ENCODE measurements at regions not wholly inside any gene's neighbourhood (a gene's known extent, or its start where the extent isn't known, plus 50 kb on each side); places are given as distances from the start of the nearest gene placed in this dataset.

DNA sequence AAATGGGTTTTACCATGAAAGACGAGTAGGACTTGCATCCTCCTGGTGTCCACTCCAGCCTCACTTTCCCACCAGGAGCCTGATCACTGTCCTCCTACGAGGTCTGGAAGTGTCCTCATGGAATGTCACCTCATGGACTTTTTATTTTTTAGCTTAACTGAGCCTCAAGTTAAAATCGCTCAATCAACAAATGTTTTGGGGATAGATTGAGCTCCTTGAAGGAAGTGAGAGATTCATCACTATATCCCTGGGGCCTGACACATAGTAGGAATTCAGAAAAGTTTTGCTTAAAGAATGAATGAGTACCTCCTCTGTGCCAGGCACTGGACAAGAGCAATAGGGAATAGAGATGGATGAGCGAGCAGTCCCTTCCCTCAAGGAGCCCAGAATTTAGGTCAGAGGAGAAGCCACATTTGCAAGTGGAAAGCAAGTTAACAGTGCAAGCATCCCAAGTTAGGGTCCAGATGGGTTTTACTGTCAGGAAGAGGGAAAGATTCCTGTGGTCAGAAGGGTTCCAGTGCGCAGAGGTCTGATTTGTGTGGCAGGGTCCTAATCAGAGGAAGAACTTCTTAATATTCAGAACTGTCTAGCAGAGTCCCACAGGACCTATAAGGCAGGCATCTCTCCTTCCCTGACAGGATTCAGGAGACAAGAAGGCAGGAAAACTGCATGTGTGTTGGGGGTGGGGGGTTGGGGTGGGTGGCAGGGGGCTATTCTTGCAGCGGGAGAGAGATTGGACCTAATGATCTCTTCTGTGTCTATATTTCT lies 67.0 kb downstream of the MYCN start:
- DNase-seq = no peak
- TF ChIP-seq, protein P1, sequence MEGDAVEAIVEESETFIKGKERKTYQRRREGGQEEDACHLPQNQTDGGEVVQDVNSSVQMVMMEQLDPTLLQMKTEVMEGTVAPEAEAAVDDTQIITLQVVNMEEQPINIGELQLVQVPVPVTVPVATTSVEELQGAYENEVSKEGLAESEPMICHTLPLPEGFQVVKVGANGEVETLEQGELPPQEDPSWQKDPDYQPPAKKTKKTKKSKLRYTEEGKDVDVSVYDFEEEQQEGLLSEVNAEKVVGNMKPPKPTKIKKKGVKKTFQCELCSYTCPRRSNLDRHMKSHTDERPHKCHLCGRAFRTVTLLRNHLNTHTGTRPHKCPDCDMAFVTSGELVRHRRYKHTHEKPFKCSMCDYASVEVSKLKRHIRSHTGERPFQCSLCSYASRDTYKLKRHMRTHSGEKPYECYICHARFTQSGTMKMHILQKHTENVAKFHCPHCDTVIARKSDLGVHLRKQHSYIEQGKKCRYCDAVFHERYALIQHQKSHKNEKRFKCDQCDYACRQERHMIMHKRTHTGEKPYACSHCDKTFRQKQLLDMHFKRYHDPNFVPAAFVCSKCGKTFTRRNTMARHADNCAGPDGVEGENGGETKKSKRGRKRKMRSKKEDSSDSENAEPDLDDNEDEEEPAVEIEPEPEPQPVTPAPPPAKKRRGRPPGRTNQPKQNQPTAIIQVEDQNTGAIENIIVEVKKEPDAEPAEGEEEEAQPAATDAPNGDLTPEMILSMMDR (IDR thresholded peaks at IDR 0.05; ENCODE audit: partially characterized antibody, unreplicated experiment) = no peak
- H3K27me3 Mint-ChIP-seq (ENCODE audit: unreplicated experiment) = peaks cover 2% of the 10 kb centered on the region
- peaks cover under 1% of the 10 kb centered on the region for H3K4me1 Mint-ChIP-seq (ENCODE audit: low read depth, unreplicated experiment)
- no peak overlapping the region for H3K4me3 Mint-ChIP-seq (ENCODE audit: unreplicated experiment)
- H3K9me3 Mint-ChIP-seq (ENCODE audit: unreplicated experiment) = peaks cover 8% of the 10 kb centered on the region
- no peaks in the 10 kb centered on the region for H3K36me3 Mint-ChIP-seq (ENCODE audit: unreplicated experiment)
- H3K27ac Mint-ChIP-seq (ENCODE audit: unreplicated experiment) = no peak overlapping the region

DNA sequence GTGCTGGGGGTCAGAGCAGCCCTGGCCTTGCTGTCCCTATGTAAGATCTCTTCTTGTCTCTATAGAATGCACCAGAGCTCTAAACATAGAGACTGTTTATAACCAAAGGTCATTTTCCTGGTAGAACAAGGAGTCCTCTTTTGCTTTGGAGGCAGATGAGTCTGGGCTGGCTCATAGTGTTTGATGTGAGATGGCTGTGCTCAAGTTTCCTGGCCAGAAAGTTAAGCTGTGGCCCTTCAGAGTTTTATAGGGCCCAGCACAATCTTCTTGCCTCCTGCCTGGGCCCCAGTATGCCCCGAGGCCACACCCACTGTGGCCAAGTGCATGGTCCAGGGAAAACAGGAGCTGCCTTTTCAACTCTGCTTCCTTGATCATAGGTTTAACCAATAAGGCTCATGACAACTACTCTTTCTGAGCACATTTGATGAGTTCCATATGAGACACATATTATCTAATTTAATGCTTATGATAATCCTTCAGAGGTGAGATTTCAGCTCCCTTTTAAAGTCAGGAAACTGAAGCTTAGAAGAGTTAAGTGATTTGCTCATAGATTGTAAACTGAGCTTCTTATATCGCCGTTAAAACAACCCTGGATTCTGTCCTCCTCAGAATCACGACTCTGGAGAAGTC lies 66.3 kb downstream of the MYCN start:
- peaks cover 6% of the 10 kb centered on the region for H3K9me3 Mint-ChIP-seq (ENCODE audit: unreplicated experiment)
- peaks cover 2% of the 10 kb centered on the region for H3K27me3 Mint-ChIP-seq (ENCODE audit: unreplicated experiment)
- no peak for DNase-seq
- TF ChIP-seq, protein P1 (IDR thresholded peaks at IDR 0.05; ENCODE audit: partially characterized antibody, unreplicated experiment) = no peak
- no peak overlapping the region for H3K27ac Mint-ChIP-seq (ENCODE audit: unreplicated experiment)
- no peak overlapping the region for H3K4me3 Mint-ChIP-seq (ENCODE audit: unreplicated experiment)
- H3K4me1 Mint-ChIP-seq (ENCODE audit: low read depth, unreplicated experiment) = no peaks in the 10 kb centered on the region
- H3K36me3 Mint-ChIP-seq (ENCODE audit: unreplicated experiment) = no peaks in the 10 kb centered on the region

DNA sequence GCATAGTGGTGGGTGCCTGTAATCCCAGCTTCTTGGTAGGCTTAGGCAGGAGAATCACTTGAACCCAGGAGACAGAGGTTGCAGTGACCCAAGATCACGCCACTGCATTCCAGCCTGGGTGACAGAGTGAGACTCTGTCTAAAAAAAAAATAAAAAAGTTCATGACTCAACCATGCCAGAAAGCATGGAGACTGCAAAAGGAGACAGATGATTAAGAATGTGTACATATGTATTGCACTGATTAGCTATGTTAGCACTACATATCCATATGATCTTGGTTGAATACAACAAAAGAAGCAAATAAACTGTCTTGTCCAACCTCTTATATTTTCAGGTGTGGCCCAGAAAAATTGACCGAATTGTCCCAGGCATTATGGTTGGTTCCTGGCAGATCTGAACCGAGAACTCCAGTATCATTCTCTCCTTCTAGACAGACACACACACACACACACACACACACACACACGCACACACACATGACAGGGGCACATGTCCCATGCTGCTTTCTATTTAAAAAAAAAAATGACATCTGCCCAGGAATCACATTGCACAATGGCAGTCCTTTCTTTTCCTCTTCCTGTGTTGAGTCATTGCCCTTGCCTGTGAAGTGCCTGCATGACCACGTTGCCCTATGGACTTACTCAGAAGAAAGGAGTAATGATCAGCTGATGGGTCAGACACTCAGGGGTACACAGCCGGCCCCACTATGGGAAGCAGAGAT lies 65.6 kb downstream of the MYCN start:
- DNase-seq = no peak
- Mint-ChIP-seq H3K36me3 (ENCODE audit: unreplicated experiment) (no peaks in the 10 kb centered on the region), H3K27me3 (ENCODE audit: unreplicated experiment) (peaks cover 2% of the 10 kb centered on the region), H3K9me3 (ENCODE audit: unreplicated experiment) (peaks cover 6% of the 10 kb centered on the region), H3K4me1 (ENCODE audit: low read depth, unreplicated experiment) (no peaks in the 10 kb centered on the region), H3K27ac (ENCODE audit: unreplicated experiment) (no peak overlapping the region), H3K4me3 (ENCODE audit: unreplicated experiment) (no peak overlapping the region)
- TF ChIP-seq, protein P1 (IDR thresholded peaks at IDR 0.05; ENCODE audit: partially characterized antibody, unreplicated experiment) = no peak

DNA sequence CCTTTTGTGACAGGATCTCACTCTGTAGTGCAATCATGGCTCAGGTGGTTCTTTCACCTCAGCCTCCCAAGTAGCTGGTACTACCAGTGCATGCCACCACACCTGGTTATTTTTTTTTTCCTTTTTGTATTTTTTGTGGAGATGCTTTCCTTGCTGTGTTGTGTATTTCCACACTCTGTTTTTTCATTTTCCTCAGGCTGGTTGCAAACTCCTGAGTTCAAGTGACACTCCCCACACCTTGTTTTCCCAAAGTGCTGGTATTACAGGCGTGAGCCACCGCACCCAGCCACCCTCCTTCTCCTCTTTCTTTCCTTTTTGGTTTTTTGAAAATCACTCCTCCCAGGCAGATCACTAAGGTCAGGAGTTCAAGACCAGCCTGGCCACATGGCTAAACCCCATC lies 65.0 kb downstream of the MYCN start:
- DNase-seq = no peak
- TF ChIP-seq, protein P1 (IDR thresholded peaks at IDR 0.05; ENCODE audit: partially characterized antibody, unreplicated experiment) = no peak
- Mint-ChIP-seq H3K4me3 (ENCODE audit: unreplicated experiment) (no peak overlapping the region), H3K36me3 (ENCODE audit: unreplicated experiment) (no peaks in the 10 kb centered on the region), H3K27ac (ENCODE audit: unreplicated experiment) (no peak overlapping the region), H3K27me3 (ENCODE audit: unreplicated experiment) (peaks cover 2% of the 10 kb centered on the region), H3K9me3 (ENCODE audit: unreplicated experiment) (peaks cover 6% of the 10 kb centered on the region), H3K4me1 (ENCODE audit: low read depth, unreplicated experiment) (no peaks in the 10 kb centered on the region)
